GM19193 (cell line): ENCODE measurements at regions not wholly inside any gene's neighbourhood (a gene's known extent, or its start where the extent isn't known, plus 50 kb on each side); places are given as distances from the start of the nearest gene placed in this dataset.

Experiments
- POLR2A ChIP-seq: IDR thresholded peaks from 4 replicates; pipeline ENCODE4 v1.6.1; 2011; ENCODE audit not compliant: insufficient read depth, insufficient read length; ENCODE audit errors: extremely low read depth

GRCh38 chr11:127521413-127521812 lies 520.8 kb upstream of the KIRREL3 start:
- no peak for TF ChIP-seq POLR2A

GRCh38 chr11:127507851-127508250 lies 507.3 kb upstream of the KIRREL3 start:
- TF ChIP-seq POLR2A = no peak

- no peak for TF ChIP-seq POLR2A
Observed at GRCh38 chr11:127506647-127507046, 506.1 kb upstream of the KIRREL3 start.

- no peak for TF ChIP-seq POLR2A
Observed at GRCh38 chr11:127506126-127506525, 505.6 kb upstream of the KIRREL3 start.

- TF ChIP-seq POLR2A = no peak
Observed at GRCh38 chr11:127496165-127496564, 495.6 kb upstream of the KIRREL3 start.

GRCh38 chr11:127493330-127494022 lies 492.9 kb upstream of the KIRREL3 start:
- no peak for TF ChIP-seq POLR2A

- no peak for TF ChIP-seq POLR2A
Observed at GRCh38 chr11:127492029-127492428, 491.5 kb upstream of the KIRREL3 start.

GRCh38 chr11:127491589-127491988 lies 491.0 kb upstream of the KIRREL3 start:
- no peak for TF ChIP-seq POLR2A

- no peak for TF ChIP-seq POLR2A
Observed at GRCh38 chr11:127490896-127491295, 490.3 kb upstream of the KIRREL3 start.

GRCh38 chr11:127485541-127485940 lies 485.0 kb upstream of the KIRREL3 start:
- no peak for TF ChIP-seq POLR2A

- no peak for TF ChIP-seq POLR2A
Observed at GRCh38 chr11:127481391-127481790, 480.8 kb upstream of the KIRREL3 start.

- TF ChIP-seq POLR2A = no peak
Observed at GRCh38 chr11:127478826-127479225, 478.3 kb upstream of the KIRREL3 start.

GRCh38 chr11:127474766-127475165 lies 474.2 kb upstream of the KIRREL3 start:
- no peak for TF ChIP-seq POLR2A

- TF ChIP-seq POLR2A = no peak
Observed at GRCh38 chr11:127472505-127472904, 471.9 kb upstream of the KIRREL3 start.

- TF ChIP-seq POLR2A = no peak
Observed at GRCh38 chr11:127471662-127472061, 471.1 kb upstream of the KIRREL3 start.

GRCh38 chr11:127470306-127470884 lies 469.8 kb upstream of the KIRREL3 start:
- TF ChIP-seq POLR2A = no peak
